LNCAP (cell line): ENCODE measurements at regions not wholly inside any gene's neighbourhood (a gene's known extent, or its start where the extent isn't known, plus 50 kb on each side); places are given as distances from the start of the nearest gene placed in this dataset.

Experiments
- TF ChIP-seq, protein P1 (sequence below): fragments of 450-650 bp; IDR thresholded peaks from 2 replicates; pipeline ENCODE4 v1.5.1; 2017; ENCODE audit warnings: mild to moderate bottlenecking

GRCh38 chr18:6465281-6465680 lies 50.6 kb upstream of the L3MBTL4 start:
- TF ChIP-seq, protein P1, sequence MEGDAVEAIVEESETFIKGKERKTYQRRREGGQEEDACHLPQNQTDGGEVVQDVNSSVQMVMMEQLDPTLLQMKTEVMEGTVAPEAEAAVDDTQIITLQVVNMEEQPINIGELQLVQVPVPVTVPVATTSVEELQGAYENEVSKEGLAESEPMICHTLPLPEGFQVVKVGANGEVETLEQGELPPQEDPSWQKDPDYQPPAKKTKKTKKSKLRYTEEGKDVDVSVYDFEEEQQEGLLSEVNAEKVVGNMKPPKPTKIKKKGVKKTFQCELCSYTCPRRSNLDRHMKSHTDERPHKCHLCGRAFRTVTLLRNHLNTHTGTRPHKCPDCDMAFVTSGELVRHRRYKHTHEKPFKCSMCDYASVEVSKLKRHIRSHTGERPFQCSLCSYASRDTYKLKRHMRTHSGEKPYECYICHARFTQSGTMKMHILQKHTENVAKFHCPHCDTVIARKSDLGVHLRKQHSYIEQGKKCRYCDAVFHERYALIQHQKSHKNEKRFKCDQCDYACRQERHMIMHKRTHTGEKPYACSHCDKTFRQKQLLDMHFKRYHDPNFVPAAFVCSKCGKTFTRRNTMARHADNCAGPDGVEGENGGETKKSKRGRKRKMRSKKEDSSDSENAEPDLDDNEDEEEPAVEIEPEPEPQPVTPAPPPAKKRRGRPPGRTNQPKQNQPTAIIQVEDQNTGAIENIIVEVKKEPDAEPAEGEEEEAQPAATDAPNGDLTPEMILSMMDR: no peak

DNA sequence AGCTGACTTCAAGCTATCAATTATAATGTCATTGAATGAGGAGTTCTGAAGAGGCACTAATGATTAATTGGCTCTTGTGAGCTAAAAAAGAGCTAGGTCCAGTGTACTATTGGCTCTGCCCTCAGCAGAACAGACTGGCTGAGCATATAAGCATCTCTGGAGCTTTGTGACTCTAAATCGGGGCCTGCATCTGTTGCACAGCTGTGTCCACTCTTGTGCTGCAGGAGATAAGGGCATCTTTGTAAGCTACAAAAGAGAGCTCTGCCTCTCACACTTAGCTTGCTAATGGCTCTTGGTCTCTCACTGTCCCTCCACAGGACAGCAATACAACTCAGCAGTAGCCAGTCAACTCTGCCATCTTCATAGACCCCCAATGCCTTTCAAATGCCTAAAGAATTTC lies 61.5 kb upstream of the L3MBTL4 start:
- TF ChIP-seq, protein P1: no peak

DNA sequence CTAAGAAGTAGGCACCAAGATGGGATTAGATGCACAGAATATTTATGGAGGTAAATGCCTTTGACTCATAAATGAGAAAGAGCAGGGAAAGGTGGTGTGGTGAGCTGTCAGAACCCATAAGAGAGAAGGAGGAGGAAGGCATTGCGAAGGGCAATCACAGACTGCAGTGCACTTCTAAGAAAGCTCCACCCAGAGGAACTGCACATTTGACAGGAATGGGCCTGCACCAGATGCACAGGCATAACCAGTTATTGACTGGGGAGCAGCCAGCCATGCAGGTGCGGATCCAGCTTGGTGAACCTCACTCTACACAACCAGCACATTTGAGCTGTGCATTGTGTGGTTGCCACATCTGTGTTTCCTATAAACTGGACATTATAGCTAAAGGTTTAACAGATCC lies 62.2 kb upstream of the L3MBTL4 start:
- TF ChIP-seq, protein P1: no peak

GRCh38 chr18:6478121-6478520 lies 63.4 kb upstream of the L3MBTL4 start:
- TF ChIP-seq, protein P1: no peak

DNA sequence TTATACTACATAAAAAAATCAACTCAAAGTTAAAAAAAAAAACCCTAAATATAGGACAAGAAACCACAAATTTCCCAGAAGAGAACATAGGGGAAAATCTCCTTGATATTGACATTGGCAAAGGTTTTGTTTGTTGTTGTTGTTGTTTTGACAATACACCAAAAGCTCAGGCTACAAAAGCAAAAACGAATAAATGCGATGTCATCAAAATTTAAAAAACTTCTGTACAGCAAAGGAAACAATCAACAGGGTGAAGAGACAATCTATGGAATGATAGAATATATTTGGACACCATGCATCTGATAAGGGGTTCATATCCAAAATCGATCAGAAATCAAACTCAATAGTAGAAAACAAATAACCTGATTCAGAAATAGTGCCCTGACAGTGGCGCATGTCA lies 65.0 kb upstream of the L3MBTL4 start:
- TF ChIP-seq, protein P1: no peak

- TF ChIP-seq, protein P1: peak; percentile 41
Observed at GRCh38 chr18:6482198-6482977, 67.7 kb upstream of the L3MBTL4 start.

DNA sequence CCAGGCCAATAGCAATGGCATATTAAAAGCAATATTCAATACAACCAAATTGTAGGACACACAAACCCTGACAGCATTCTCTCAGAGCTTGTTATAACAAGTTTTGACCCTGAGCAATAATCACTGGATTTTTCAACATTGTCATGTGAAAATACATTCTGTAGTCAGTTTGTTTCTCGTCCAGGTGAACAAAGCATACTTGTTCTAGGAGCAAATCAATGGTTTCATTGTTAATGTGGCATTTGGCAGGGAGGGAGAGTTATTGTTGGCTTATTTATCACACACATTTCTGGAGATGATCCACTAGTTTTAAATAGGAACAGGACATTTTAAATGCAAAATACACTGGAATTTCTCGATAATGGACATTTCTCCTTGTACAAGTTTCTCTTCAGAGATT lies 69.9 kb upstream of the L3MBTL4 start:
- TF ChIP-seq, protein P1: no peak

DNA sequence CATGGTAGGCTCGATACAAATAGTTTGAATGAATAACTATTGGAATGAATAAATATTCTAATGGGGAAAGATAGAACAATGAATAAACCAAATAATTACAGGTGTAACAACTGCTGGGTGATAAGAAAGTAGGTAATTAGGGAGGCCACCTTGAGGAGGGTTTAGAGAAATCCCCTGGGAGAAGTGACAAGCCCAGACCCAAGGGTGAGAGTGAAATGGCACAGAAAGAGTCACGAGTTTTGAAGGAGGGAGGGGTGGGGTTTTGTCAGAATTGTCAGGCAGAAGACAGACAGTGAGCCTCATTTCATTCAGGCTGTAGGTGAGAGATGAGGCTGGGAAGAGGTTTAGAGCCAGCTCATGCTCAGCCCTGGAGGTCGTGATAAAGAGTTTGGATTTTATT lies 71.6 kb upstream of the L3MBTL4 start:
- TF ChIP-seq, protein P1: no peak
